ENCODE measurements at regions not wholly inside any gene's neighbourhood (a gene's known extent, or its start where the extent isn't known, plus 50 kb on each side); places are given as distances from the start of the nearest gene placed in this dataset.

DNA sequence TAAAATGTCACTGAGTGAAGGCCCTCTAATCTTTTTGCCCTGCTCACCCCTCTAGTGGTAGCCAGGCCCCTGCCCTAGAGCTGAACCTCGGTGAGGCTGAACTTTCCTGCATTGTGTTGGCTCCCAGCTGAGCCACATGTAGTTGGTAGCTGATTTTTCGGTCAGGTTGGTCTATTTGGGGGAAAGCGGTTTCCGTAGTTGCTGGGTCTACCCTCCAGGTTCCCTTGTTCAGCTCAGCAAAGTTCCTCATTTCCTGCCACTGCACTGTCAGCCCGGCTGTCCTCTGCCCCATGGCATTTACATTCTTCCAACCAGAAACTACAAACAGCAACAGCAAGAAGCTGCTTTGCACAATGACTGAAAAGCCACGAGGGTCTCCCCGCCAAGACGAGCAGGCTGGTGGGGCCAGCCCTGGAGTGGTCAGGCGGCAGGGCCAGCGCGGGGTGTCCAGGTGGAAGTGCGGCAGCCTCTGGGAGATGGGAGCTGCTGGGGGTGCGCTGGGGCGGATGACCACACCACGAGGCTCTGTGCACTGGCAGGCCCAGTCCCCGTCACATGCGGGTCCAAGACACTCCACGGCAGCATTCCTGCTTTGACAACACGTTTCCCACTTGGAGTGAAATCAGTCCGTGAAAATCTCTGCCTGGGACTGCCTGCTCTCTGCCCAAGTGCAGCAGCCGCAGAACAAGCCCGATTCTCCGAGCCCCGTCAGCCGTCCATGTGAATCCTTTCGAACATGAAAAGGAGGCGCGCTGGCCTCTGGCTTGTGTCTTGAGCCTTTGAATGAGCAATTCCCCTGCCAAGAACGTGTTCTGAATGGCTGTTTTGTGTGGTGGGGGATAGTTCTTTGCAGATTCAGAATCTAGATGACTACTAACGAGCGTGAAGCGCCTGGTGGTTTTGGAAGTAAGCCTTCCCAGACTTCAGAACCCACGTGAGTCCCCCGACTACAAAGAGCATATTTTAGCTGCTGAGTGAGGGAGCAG lies 159.4 kb downstream of the ASB1 start:
- DNase-seq = no peak

DNA sequence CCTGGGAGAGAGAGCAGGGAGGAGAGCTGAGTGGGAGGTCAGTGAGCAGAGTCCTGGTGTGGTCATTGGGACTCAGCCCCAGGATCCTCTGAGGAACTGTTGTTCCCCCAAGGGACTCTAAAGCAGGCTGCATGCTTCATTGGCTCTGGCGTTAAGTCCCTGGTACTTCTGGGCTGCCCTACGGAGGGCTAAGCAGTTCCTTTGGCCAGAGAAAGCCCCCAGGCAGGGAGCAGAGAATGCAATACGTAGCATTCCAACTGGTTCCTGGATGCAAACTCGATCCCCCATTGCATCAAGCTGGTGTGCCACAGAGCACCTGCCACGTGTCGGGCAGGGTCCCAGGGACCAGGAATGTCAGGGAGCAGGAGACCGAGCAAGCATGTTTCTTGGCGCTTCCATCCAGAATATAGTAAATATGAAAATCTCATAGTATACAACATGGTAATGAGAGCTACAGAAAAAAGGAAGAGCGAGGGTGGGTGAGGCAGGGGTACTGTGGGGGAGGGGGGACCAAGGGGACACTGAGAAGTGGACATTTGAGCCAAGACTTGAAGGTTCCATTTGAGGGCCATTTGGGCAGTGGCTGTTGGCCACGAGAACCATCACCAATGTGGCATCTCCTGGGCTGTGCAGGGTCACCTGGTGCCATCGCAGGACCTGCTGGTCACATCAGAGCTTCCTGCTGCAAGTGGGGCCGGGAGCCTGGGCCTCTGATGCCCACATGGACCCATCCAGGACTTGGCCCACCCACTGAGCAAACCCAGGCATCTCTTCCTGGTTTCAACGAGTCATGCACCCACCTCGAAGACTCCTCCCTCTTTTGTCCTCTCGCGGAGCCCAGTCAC lies 160.4 kb downstream of the ASB1 start:
- no peak for DNase-seq

- DNase-seq = no peak
Observed at GRCh38 chr2:238587776-238588660, 161.3 kb downstream of the ASB1 start.

DNA sequence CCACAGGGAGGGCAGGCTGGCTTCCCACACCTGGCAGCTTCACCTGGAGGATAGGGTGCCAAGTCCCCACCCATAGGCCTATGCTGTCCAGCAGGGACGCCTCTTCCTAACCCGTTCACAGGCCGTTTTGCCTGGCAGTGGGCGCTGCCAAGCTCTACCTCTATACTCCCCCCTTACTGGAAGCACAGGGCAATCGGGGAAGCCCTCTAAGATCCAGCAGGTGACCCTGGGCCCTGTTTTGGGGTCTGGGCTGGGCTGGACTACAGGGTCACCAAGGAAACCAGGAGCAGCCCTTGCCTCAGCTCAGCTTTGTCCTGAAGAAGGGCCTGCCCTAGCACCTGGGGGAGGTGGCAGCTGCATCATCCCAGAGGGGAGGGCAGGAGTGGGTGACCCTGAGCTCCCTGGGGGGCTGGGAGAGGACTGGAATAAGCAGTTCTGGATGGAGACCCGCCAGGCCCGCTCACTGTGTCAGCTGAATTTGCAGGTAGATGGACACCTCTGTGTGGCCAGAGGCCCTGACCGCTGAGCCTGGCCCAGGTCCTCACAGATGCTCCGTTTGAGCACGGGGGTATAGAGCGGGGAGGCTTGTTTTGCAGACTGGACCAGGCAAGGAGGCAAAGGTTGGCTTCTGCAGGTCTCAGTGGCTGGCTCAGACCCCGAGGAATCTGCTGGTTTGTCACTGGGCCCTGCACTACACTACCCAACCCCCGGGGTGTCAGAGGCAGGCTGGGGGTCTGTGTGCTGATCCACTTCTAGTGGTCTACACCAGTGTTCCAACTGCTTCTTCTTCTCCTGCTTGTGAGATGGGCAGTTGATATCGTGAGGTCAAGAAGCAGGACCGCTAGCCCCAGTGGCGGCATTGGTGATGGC lies 163.1 kb downstream of the ASB1 start:
- no peak for DNase-seq

DNA sequence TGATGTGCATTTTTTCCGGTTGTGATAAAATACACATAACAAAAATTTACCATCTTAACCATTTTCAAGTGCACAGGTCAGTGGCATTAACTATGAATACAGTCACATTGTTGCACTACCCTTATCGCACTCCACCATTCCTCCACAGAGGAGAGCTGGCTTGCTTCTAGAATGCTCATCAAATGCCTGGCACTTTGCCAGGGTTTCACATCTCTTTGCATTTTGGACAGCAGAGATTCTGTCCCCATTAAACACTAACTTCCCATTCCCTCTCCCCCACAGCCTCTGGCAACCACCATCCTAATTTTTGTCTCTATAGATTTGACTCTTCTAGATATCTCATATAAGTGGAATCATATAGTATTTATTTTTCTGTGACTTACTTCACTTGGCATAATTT lies 165.0 kb downstream of the ASB1 start:
- DNase-seq = no peak

GRCh38 chr2:238593236-238593635 lies 166.5 kb downstream of the ASB1 start:
- DNase-seq = no peak

- no peak for DNase-seq
Observed at GRCh38 chr2:238593678-238594077, 167.0 kb downstream of the ASB1 start.

- no peak for DNase-seq
Observed at GRCh38 chr2:238594796-238595749, 168.3 kb downstream of the ASB1 start.

GRCh38 chr2:238595750-238596570 lies 169.2 kb downstream of the ASB1 start:
- no peak for DNase-seq

GRCh38 chr2:238596571-238597551 lies 170.1 kb downstream of the ASB1 start:
- DNase-seq = no peak

DNA sequence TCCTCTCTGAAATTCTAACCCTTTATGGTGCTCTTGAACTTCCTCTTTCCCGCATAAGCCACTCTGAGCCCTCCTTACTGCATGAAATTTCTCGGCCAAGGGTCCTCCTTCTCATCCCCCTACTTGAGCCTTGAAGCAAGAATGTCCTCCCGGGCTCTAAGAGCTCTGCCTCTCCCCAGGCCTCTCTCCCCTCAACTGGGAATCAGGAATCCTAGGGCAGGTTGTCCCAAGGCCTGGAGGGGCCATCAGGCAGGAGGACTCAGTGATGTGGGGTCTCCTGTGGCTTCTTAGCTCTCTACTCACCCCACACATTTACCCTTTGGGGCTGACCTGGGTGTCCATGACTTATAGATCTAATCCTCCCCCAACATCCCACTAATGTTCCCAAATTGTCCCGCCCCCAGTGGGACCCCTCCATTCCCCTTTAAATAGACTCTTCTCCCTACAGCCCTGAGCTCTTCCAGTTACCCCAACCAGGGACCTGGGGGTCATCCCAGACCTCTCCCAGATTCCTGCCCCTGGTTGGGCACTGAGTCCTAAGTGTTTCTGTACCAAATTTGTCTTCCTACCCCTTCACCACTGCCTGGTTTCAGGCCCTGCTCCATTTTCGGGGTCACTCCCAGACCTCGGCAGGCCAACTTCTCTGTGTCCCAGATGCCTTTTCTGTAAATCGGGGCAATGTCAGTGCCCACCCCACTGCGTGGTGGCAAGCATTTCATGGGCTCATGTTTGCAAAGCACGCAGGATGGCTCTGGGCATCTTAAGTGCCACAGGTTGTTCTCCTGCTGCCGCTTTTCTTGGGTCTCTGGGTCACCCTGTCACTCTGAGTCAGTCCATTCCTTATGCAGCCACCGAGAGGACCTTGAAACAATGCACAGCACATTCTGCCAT lies 171.2 kb downstream of the ASB1 start:
- DNase-seq = no peak

DNA sequence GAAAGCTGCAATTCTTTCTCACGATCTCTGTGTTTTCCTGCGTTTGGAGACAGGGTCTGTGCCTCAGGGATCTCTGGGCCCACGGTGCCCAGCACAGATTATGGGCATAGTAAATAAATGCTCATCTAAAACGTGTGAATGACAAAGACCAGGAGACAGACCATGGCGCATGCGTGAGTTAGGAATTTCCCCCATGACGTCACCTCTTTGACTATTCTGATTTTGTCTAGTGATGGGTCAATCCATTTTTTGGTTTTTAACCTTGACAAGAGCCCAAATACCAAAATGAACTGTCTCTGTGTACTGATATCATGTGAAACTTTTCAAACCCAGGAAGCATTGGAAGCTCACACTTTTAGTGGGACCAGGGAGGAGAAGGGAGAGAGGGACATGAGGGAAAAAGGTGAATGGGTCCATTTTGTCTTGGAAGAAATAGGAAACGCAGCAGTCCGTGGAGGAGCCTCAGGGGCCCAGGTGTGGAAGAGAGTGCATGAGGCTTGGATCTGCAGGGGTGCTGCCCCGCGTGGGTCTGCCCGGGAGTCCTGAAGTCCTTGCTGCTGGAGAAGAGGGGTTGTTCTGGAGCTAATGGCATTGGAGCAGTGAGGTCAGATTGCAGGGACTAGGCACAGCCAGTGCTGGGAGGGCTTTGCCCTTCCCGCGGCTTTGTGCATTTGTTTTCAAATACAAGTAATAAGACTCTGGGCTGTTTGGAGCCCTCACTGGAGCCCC lies 172.2 kb downstream of the ASB1 start:
- DNase-seq = no peak

GRCh38 chr2:238599549-238600505 lies 173.1 kb downstream of the ASB1 start:
- no peak for DNase-seq

GRCh38 chr2:238600506-238601432 lies 174.0 kb downstream of the ASB1 start:
- DNase-seq = no peak
